A549 (cell line): ENCODE measurements at regions not wholly inside any gene's neighbourhood (a gene's known extent, or its start where the extent isn't known, plus 50 kb on each side); places are given as distances from the start of the nearest gene placed in this dataset.

Experiments used
- CHD4 ChIP-seq: fragments of 200-600 bp; sonication (generic); IDR thresholded peaks from 2 replicates; pipeline ENCODE4 v1.6.1; 2016; ENCODE audit warnings: antibody characterized with exemption, mild to moderate bottlenecking, borderline replicate concordance
- EP300 ChIP-seq, 2 experiments: fragments of >200 bp; sonication (Bioruptor Twin); formaldehyde crosslinking; IDR thresholded peaks; 2 replicates in 1 of 2; 3 replicates in 1 of 2; pipeline ENCODE4 v1.6.1; 2016 to 2017
- FOSL2 ChIP-seq, 2 experiments: fragments of 450-650 bp in 1 of 2; fragments of >200 bp in 1 of 2; sonication (Bioruptor Twin) in 1 of 2; formaldehyde crosslinking; IDR thresholded peaks; 2 replicates each; pipeline versions ENCODE4 v1.5.0 to v1.6.1; 2016 to 2020; ENCODE audit warnings: mild to moderate bottlenecking in 1 of 2, moderate library complexity in 1 of 2
- GATA3 ChIP-seq: IDR thresholded peaks from 2 replicates; pipeline ENCODE4 v1.6.1; 2012; ENCODE audit warnings: borderline replicate concordance
- HDAC2 ChIP-seq: fragments of 200-600 bp; sonication (generic); IDR thresholded peaks from 2 replicates; pipeline ENCODE4 v1.6.1; 2016
- HOXA7 ChIP-seq: fragments of 250-450 bp; sonication (Bioruptor Pico); IDR thresholded peaks from 2 replicates; pipeline ENCODE4 v1.5.0; 2020; ENCODE audit warnings: mild to moderate bottlenecking, moderate library complexity
- MAFK ChIP-seq: fragments of 450-650 bp; IDR thresholded peaks from 2 replicates; pipeline ENCODE4 v1.6.1; 2014; ENCODE audit not compliant: partially characterized antibody
- MYC ChIP-seq: IDR thresholded peaks from 2 replicates; pipeline ENCODE4 v1.6.1; 2012; ENCODE audit warnings: mild to moderate bottlenecking, inconsistent platforms, low read length, improper control_type of control experiment, borderline replicate concordance
- PHF8 ChIP-seq: fragments of 200-600 bp; sonication (generic); IDR thresholded peaks from 2 replicates; pipeline ENCODE4 v1.6.1; 2016; ENCODE audit warnings: low read depth, mild to moderate bottlenecking, antibody characterized with exemption, moderate library complexity, borderline replicate concordance
- POLR2A ChIP-seq: IDR thresholded peaks from 2 replicates; pipeline ENCODE4 v1.6.1; 2012; ENCODE audit warnings: mild to moderate bottlenecking, low read length
- POLR2AphosphoS2 ChIP-seq: conservative IDR thresholded peaks from 2 replicates; pipeline ENCODE4 v1.6.1; 2012; ENCODE audit warnings: low read length, improper control_type of control experiment, inconsistent platforms
- TF ChIP-seq, protein P1 (sequence below): fragments of >200 bp; sonication (Bioruptor Twin); formaldehyde crosslinking; IDR thresholded peaks from 3 replicates; pipeline ENCODE4 v1.5.1; 2016
- TF ChIP-seq, protein P2 (sequence below): fragments of 200-600 bp; sonication (generic); IDR thresholded peaks from 2 replicates; pipeline ENCODE4 v1.6.1; 2016; ENCODE audit warnings: antibody characterized with exemption, mild to moderate bottlenecking, moderate library complexity
- TF ChIP-seq, protein P3 (sequence below): fragments of 450-650 bp; IDR thresholded peaks from 2 replicates; pipeline ENCODE4 v1.6.1; 2014; ENCODE audit warnings: antibody characterized with exemption

DNA sequence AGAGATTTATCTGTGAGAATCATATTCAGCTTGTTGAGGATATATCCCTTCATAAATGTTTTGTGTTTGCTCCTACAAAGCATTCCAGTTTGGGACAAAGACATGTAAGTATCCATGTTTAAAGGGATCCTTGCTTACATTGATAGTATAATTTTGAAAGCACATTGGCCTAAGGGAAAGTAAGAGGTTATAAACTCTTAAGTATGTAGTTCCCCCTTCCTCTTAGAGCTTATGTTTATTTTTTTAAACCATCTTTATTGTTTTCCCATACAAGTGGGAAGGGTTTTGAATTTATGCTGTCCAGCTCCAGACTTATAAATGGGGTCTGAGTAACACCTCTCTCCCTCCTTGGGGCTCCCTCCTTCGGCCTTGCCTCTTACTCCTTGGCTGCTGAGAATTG, 481.5 kb downstream of the LMO4 start:
- TF ChIP-seq HDAC2 (no peak), EP300 (IDR thresholded peaks at IDR 0.05) (no peak), POLR2A (no peak), PHF8 (no peak), MYC (no peak), POLR2AphosphoS2 (no peak), FOSL2 (IDR thresholded peaks at IDR 0.05) (no peak), FOSL2 (CRISPR knock-in tag; IDR thresholded peaks at IDR 0.05) (no peak), CHD4 (no peak), MAFK (no peak), HOXA7 (CRISPR knock-in tag) (no peak), GATA3 (no peak)
- TF ChIP-seq, protein P1, sequence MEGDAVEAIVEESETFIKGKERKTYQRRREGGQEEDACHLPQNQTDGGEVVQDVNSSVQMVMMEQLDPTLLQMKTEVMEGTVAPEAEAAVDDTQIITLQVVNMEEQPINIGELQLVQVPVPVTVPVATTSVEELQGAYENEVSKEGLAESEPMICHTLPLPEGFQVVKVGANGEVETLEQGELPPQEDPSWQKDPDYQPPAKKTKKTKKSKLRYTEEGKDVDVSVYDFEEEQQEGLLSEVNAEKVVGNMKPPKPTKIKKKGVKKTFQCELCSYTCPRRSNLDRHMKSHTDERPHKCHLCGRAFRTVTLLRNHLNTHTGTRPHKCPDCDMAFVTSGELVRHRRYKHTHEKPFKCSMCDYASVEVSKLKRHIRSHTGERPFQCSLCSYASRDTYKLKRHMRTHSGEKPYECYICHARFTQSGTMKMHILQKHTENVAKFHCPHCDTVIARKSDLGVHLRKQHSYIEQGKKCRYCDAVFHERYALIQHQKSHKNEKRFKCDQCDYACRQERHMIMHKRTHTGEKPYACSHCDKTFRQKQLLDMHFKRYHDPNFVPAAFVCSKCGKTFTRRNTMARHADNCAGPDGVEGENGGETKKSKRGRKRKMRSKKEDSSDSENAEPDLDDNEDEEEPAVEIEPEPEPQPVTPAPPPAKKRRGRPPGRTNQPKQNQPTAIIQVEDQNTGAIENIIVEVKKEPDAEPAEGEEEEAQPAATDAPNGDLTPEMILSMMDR: no peak
- TF ChIP-seq, protein P2, sequence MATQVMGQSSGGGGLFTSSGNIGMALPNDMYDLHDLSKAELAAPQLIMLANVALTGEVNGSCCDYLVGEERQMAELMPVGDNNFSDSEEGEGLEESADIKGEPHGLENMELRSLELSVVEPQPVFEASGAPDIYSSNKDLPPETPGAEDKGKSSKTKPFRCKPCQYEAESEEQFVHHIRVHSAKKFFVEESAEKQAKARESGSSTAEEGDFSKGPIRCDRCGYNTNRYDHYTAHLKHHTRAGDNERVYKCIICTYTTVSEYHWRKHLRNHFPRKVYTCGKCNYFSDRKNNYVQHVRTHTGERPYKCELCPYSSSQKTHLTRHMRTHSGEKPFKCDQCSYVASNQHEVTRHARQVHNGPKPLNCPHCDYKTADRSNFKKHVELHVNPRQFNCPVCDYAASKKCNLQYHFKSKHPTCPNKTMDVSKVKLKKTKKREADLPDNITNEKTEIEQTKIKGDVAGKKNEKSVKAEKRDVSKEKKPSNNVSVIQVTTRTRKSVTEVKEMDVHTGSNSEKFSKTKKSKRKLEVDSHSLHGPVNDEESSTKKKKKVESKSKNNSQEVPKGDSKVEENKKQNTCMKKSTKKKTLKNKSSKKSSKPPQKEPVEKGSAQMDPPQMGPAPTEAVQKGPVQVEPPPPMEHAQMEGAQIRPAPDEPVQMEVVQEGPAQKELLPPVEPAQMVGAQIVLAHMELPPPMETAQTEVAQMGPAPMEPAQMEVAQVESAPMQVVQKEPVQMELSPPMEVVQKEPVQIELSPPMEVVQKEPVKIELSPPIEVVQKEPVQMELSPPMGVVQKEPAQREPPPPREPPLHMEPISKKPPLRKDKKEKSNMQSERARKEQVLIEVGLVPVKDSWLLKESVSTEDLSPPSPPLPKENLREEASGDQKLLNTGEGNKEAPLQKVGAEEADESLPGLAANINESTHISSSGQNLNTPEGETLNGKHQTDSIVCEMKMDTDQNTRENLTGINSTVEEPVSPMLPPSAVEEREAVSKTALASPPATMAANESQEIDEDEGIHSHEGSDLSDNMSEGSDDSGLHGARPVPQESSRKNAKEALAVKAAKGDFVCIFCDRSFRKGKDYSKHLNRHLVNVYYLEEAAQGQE: no peak
- TF ChIP-seq, protein P3, sequence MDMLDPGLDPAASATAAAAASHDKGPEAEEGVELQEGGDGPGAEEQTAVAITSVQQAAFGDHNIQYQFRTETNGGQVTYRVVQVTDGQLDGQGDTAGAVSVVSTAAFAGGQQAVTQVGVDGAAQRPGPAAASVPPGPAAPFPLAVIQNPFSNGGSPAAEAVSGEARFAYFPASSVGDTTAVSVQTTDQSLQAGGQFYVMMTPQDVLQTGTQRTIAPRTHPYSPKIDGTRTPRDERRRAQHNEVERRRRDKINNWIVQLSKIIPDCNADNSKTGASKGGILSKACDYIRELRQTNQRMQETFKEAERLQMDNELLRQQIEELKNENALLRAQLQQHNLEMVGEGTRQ: no peak
